ENCODE measurements at regions not wholly inside any gene's neighbourhood (a gene's known extent, or its start where the extent isn't known, plus 50 kb on each side); places are given as distances from the start of the nearest gene placed in this dataset.
A peak's percentile ranks its signal among the peaks of the same experiment; 100 is the strongest.
"Not testable (repeated sequence)": the region's sequence is repeated elsewhere in the genome, so short reads cannot be mapped to it uniquely, and the experiment has no call there.

GRCh38 chr10:43928425-43928968 lies 279.8 kb upstream of the ZNF32 start:
- no peak for DNase-seq (ENCODE audit: missing footprints)
- ATAC-seq = no peak

GRCh38 chr10:43926875-43927406 lies 278.3 kb upstream of the ZNF32 start:
- DNase-seq (ENCODE audit: missing footprints) = no peak
- no peak for ATAC-seq
- intact Hi-C loops (cut with DNase I) = no loop called here

More at GRCh38 chr10:43928425-43928968, 279.8 kb upstream of the ZNF32 start:
- intact Hi-C loops (cut with DNase I) = no loop called here

- intact Hi-C loops (cut with DNase I) = no loop called here
- DNase-seq (ENCODE audit: missing footprints) (no peak), ATAC-seq (no peak)
These were observed 277.7 kb upstream of the ZNF32 start for GRCh38 chr10:43926371-43926770.

GRCh38 chr10:43925793-43926192 lies 277.1 kb upstream of the ZNF32 start:
- ATAC-seq = no peak
- intact Hi-C loops (cut with DNase I) = no loop called here
- no peak for DNase-seq (ENCODE audit: missing footprints)

- no peak for ATAC-seq
- DNase-seq (ENCODE audit: missing footprints) = no peak
- intact Hi-C loops (cut with DNase I) = no loop called here
These were observed 274.6 kb upstream of the ZNF32 start for GRCh38 chr10:43923328-43923727.

- intact Hi-C loops (cut with DNase I) = no loop called here
- DNase-seq (ENCODE audit: missing footprints) (no peak), ATAC-seq (peak; percentile 23)
These were observed 273.9 kb upstream of the ZNF32 start for GRCh38 chr10:43922335-43923280.

- intact Hi-C loops (cut with DNase I) = no loop called here
- no peak for DNase-seq (ENCODE audit: missing footprints)
- ATAC-seq = no peak
These were observed 273.2 kb upstream of the ZNF32 start for GRCh38 chr10:43921881-43922280.

DNA sequence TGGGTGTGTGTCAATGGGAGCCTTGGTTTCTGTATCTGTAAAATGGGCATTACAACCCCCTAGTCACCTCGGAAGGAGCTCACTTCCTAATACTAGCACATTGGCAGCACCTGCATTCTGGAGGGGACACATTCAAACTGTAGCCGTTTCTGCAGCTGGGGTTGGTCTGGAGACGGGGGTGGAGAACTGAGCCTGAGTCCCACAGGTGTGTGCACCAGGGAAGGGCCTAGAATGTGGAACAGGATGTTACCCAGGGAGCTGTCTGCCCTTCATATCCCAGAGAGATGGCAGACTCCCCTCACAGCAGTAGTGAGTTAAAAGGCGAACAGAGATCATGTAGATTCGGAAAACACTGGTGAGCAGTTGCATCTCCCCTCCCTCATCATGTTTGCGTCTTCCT lies 272.8 kb upstream of the ZNF32 start:
- intact Hi-C loops (cut with DNase I) = no loop called here
- ATAC-seq (no peak), DNase-seq (ENCODE audit: missing footprints) (no peak)

- intact Hi-C loops (cut with DNase I); DNase-seq (ENCODE audit: missing footprints); ATAC-seq: not testable (repeated sequence)
These were observed 271.6 kb upstream of the ZNF32 start for GRCh38 chr10:43920236-43920758.

DNA sequence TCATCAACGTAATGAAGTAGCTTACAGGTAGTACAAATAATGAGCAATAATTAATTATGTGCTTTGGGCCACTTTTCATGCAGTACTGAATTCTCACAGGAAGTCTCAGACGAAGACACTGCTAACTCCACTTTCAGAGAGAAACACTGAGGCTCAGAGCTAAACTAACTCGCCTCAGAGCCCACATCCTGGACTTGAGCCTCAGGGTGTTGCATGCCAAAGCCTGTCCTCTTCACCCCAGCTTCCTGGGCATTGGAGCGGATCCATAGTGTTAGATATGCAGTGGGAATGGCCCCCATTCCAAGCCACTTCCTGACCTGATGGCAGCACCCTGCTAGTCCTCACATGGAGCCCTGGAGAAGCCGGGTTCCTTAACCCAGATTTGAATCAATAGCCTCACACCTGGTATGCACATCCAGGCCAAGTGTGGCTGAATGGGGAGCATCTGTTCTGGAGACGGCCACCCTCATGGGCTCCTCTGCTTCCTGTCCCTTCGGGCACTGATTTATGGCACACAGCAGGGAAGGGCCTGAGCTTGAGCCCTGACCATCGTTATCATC lies 265.1 kb upstream of the ZNF32 start:
- no peak for DNase-seq (ENCODE audit: missing footprints)
- intact Hi-C loops (cut with DNase I) = loop anchor here (5.0 kb wide), 1 partner anchor 474 kb away; the partner anchor contains the start of gene CXCL12
- ATAC-seq = no peak

DNA sequence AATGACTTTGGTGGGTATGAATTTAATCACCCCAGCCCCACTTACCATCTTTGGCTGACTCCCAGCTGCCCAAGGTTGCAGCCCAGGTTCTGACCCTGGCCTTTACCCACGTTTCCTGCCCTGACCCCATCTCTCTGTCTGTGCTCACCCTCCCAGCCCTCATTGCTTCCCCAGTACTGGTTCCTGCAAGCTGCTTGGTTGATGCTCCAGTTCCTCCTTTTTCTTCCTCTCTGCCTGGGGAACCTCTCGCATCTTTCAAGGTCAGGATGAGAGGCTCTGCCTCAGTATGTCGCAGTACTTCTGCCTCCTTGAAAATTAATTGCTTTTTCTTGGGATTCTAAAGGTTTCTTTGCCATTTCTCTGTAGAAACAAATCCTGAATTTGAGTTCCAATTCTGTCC lies 263.8 kb upstream of the ZNF32 start:
- no peak for ATAC-seq
- DNase-seq (ENCODE audit: missing footprints) = no peak
- intact Hi-C loops (cut with DNase I) = loop anchor here (5.0 kb wide), 1 partner anchor 475 kb away; the partner anchor contains the start of gene CXCL12

DNA sequence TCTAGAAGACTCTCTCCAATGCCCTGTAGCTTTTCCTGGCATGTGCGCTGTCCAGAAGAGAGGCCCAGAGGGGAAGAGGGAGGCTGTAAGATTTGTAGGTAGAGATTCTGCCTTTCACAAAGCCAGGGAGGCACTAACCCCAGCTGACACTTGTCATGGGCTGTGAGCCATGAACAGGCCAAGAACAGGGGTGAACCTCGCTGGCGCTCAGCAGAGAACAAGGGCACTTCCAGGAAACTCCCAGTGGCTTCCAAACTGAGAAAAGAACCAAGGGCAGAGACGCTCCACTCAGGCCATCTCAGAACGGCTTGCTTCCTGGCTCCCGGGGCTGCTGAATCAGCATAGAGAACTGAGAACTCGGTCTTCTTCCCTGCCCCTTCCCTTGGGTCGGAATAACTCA lies 257.8 kb upstream of the ZNF32 start:
- DNase-seq (ENCODE audit: missing footprints) (no peak), ATAC-seq (peak; percentile 42)
- intact Hi-C loops (cut with DNase I) = loop anchor here (5.0 kb wide), 1 partner anchor 44 kb away; no protein-coding TSS in a partner anchor

- intact Hi-C loops (cut with DNase I) = loop anchor here (5.0 kb wide), 1 partner anchor 43 kb away; no protein-coding TSS in a partner anchor
- DNase-seq (ENCODE audit: missing footprints) (peak; percentile 82), ATAC-seq (peak; percentile 77)
These were observed 257.0 kb upstream of the ZNF32 start for GRCh38 chr10:43905512-43906236.

GRCh38 chr10:43904844-43905243 lies 256.2 kb upstream of the ZNF32 start:
- intact Hi-C loops (cut with DNase I) = loop anchor here (5.0 kb wide), 1 partner anchor 43 kb away; no protein-coding TSS in a partner anchor
- DNase-seq (ENCODE audit: missing footprints) = no peak
- peak; percentile 32 for ATAC-seq

GRCh38 chr10:43904301-43904700 lies 255.6 kb upstream of the ZNF32 start:
- DNase-seq (ENCODE audit: missing footprints) (no peak), ATAC-seq (no peak)
- intact Hi-C loops (cut with DNase I) = no loop called here

GRCh38 chr10:43903451-43903850 lies 254.8 kb upstream of the ZNF32 start:
- intact Hi-C loops (cut with DNase I) = no loop called here
- no peak for DNase-seq (ENCODE audit: missing footprints)

GRCh38 chr10:43902842-43903241 lies 254.2 kb upstream of the ZNF32 start:
- DNase-seq (ENCODE audit: missing footprints) = no peak
- ATAC-seq = no peak
- intact Hi-C loops (cut with DNase I) = no loop called here

More at GRCh38 chr10:43903451-43903850, 254.8 kb upstream of the ZNF32 start:
- no peak for ATAC-seq

DNA sequence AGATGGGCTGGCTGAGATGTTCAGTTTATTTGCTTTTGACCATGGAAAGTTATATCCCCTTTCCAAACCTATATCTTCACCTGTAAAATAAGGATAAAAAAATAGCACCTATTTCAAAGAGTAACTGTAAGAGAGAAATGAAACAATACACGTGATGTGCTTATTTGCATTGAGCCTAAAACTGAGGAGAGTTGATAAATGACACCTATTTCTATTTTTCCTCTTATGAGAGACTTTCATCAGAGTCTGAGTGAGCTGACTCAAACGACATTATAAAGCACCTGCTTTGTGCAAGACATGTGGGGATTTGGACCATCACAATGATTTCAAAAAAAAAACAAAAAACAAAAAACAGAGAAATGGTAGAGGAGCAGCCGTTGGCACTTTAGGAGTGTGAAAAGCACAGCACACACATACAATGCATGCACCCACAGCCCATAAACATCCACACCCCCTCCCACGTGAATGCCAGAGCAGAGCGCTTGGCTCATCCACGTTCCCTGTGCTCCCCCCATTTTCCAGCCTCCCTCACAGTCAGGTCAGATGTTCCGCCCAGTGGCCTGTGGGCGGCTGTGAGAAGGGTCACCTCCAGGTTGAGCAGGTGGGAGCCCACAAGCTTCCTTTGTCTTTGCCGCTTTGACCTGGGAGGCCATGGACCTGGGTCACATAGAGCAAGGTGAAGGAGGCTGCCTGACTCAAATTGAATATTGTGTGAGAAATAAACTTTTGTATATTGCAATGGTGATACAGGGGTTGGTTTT lies 253.2 kb upstream of the ZNF32 start:
- intact Hi-C loops (cut with DNase I) = no loop called here
- no peak for DNase-seq (ENCODE audit: missing footprints)

More for the DNA sequence above, 253.2 kb upstream of the ZNF32 start:
- ATAC-seq = no peak

Measured in Right ventricle myocardium inferior (tissue), 1 donor.